Mammary epithelial cell (primary cell): ENCODE measurements at regions not wholly inside any gene's neighbourhood (a gene's known extent, or its start where the extent isn't known, plus 50 kb on each side); places are given as distances from the start of the nearest gene placed in this dataset.
"Not testable (repeated sequence)": the region's sequence is repeated elsewhere in the genome, so short reads cannot be mapped to it uniquely, and the experiment has no call there.

Source experiments
- CTCF ChIP-seq, 2 donors: IDR thresholded peaks in 1 of 2; conservative IDR thresholded peaks in 1 of 2; 2 replicates each; pipeline ENCODE4 v1.5.1; 2011 to 2012; ENCODE audit warnings: inconsistent platforms in 2 of 2, low read length in 2 of 2, mild to moderate bottlenecking in 2 of 2, control low read depth in 1 of 2, low read depth in 1 of 2; ENCODE audit not compliant: insufficient read depth in 1 of 2; ENCODE audit errors: extremely low read depth in 1 of 2
- EZH2 ChIP-seq: IDR thresholded peaks from 2 replicates; pipeline ENCODE4 v1.6.1; 2012; ENCODE audit warnings: low read length, inconsistent platforms, borderline replicate concordance

DNA sequence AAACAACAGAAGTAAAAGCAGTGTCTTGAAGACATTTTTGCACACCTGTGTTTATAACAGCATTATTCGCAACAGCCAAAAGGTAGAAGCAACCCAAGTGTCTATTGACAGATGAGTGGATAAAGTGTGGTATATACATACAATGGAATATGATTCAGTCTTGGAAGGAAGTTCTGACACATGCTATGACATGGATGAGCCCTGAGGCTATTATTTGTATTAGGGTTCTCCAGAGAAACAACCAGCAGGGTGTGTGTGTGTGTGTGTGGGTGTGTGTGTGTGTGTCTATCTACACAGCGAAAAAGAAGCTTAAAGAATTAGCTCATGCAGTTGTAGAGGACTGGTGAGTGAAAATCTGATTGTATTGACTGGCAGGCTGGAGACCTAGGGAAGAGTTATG, 153.7 kb downstream of the KLRB1 start:
- not testable (repeated sequence) for TF ChIP-seq CTCF (conservative IDR thresholded peaks at IDR 0.05 in 1 of 2, IDR thresholded peaks at IDR 0.05 in 1 of 2; ENCODE audit: extremely low read depth in 1 of 2, insufficient read depth in 1 of 2, low read depth in 1 of 2, low read length in 2 of 2); EZH2
